ENCODE measurements at regions not wholly inside any gene's neighbourhood (a gene's known extent, or its start where the extent isn't known, plus 50 kb on each side); places are given as distances from the start of the nearest gene placed in this dataset.
"Not testable (repeated sequence)": the region's sequence is repeated elsewhere in the genome, so short reads cannot be mapped to it uniquely, and the experiment has no call there.

DNA sequence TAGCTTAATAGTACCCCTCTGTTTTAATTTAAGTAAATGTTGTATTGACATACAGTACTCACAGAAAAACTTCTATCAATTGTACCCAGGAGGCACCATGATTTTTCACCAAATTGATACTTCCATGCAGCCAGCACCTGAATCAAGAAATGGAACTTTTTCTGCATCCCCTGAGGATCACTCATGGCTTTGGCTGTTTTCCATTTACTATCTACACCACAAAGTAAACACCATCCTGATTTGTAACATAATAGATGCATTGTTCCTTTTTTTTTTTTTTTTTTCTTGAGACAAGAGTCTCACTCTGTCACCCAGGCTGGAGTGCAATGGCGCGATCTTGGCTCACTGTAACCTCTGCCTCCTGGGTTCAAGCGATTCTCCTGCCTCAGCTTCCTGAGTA is 1066.8 kb downstream of the SOCS6 start:
- not testable (repeated sequence) for H3K36me3 ChIP-seq (ENCODE audit: control insufficient read depth, insufficient read depth, low read length); H3K27me3 ChIP-seq (ENCODE audit: control insufficient read depth, insufficient read depth, low read length); H3K9me3 ChIP-seq (ENCODE audit: control insufficient read depth, insufficient read depth, low read length); H3K4me1 ChIP-seq (ENCODE audit: control insufficient read depth, insufficient read depth, low read length); H3K4me3 ChIP-seq (ENCODE audit: low read length); H3K27ac ChIP-seq (ENCODE audit: low read length); DNase-seq (ENCODE audit: low read depth, low spot score)
- no CpG with 5 or more reads among the region's 3 CpGs for WGBS (ENCODE audit: insufficient coverage, insufficient read length)

DNA sequence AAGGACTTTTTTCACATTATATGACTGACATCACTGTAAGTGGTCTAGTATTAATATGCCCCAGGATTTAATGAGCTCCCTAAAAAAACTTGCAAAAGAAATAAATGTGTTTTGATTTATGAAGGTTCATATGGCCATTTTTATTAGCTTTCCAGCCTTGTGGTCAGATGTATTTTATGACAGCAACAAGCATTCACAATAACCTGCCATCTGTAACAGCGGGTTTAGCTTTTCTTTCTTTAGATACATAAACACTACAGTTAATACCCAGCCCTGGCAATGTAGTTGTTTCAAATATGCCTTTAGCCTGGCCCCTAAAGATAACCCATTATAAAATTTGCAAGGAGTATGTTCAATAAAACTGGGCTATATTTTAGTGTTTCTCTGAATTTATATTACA is 1063.8 kb downstream of the SOCS6 start:
- Histone ChIP-seq H3K27ac (ENCODE audit: low read length) (no peak overlapping the region), H3K27me3 (ENCODE audit: control insufficient read depth, insufficient read depth, low read length) (no peaks in the 10 kb centered on the region), H3K9me3 (ENCODE audit: control insufficient read depth, insufficient read depth, low read length) (peaks cover 2% of the 10 kb centered on the region), H3K36me3 (ENCODE audit: control insufficient read depth, insufficient read depth, low read length) (no peaks in the 10 kb centered on the region), H3K4me3 (ENCODE audit: low read length) (no peak overlapping the region), H3K4me1 (ENCODE audit: control insufficient read depth, insufficient read depth, low read length) (no peaks in the 10 kb centered on the region)
- DNase-seq (ENCODE audit: low read depth, low spot score) = no peak
- no CpG with 5 or more reads among the region's 1 CpG for WGBS (ENCODE audit: insufficient coverage, insufficient read length)

DNA sequence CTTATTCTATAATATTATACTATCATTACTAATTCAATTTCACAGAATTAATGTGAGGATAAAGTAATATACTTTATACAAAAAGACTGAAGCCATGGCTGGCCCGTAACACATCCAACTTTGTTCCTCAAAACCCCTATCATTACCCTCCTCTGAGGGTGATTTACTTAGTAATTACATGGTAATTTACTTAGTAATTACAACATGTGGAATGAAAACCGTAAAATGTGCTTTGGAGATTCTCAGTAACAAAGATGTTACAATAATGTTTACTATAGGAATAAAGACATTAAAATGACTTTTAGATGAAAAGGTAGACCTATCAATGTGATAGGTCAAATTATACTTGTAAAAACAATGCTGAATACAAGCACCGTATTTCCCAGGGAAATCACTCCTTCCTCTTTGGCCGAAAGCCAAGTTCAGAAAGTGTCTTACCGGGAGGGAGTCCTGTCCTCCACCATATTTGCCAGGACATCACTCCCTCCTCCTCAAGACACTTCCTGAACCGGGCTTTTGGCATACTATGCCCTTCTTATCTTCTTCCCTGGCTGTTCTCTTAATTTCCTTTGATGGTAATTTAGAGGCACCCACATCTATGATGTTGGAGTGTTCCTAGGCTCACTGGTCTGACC is 1047.8 kb downstream of the SOCS6 start:
- WGBS (ENCODE audit: insufficient coverage, insufficient read length) = no CpG with 5 or more reads among the region's 6 CpGs
- Histone ChIP-seq H3K27ac (ENCODE audit: low read length) (no peak overlapping the region), H3K27me3 (ENCODE audit: control insufficient read depth, insufficient read depth, low read length) (no peaks in the 10 kb centered on the region), H3K9me3 (ENCODE audit: control insufficient read depth, insufficient read depth, low read length) (peaks cover 6% of the 10 kb centered on the region), H3K4me1 (ENCODE audit: control insufficient read depth, insufficient read depth, low read length) (no peaks in the 10 kb centered on the region), H3K36me3 (ENCODE audit: control insufficient read depth, insufficient read depth, low read length) (no peaks in the 10 kb centered on the region), H3K4me3 (ENCODE audit: low read length) (no peak overlapping the region)
- no peak for DNase-seq (ENCODE audit: low read depth, low spot score)

DNA sequence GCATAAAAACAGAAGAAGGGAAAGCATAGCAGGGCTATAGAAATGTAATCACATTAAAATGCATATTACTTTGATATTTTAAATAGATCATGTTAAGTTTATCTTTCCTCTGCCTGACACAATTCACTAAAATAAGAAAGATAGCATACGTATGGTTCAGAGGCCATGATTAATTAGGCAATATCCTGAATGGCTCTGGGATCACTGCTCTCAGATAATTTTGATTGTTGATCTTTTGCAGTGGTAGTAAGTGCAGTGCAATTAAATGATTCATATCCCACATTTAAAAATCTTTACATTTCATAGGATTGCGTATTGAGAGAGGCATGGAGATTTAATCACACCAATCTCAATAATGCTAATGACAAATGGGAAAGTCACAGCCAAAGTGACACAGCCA is 1040.7 kb downstream of the SOCS6 start:
- no CpG with 5 or more reads among the region's 2 CpGs for WGBS (ENCODE audit: insufficient coverage, insufficient read length)

DNA sequence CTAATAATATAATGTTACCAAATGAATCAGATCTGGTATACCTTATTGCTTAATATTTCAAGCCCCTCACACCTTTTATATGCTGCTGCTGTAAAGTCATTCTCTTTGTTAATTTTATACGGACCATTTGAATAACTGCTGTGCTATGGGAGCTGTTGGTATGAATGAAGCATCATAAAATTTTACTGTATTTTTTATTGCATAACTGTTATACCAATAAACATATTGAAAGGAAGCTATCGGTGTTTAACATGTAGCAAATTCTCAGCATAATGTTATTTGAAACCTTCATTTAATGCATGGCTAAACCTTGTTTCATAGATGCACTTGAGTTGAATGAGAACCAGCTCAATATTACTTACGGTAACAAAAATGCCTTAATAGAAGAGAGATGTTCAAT is 1040.3 kb downstream of the SOCS6 start:
- H3K4me1 ChIP-seq (ENCODE audit: control insufficient read depth, insufficient read depth, low read length) = no peaks in the 10 kb centered on the region
- no peak overlapping the region for H3K4me3 ChIP-seq (ENCODE audit: low read length)
- no peaks in the 10 kb centered on the region for H3K36me3 ChIP-seq (ENCODE audit: control insufficient read depth, insufficient read depth, low read length)
- DNase-seq (ENCODE audit: low read depth, low spot score) = no peak
- no peaks in the 10 kb centered on the region for H3K27me3 ChIP-seq (ENCODE audit: control insufficient read depth, insufficient read depth, low read length)
- WGBS (ENCODE audit: insufficient coverage, insufficient read length) = no CpG with 5 or more reads among the region's 3 CpGs
- peaks cover 2% of the 10 kb centered on the region; the same call in 1 of the 2 replicates for H3K9me3 ChIP-seq (ENCODE audit: control insufficient read depth, insufficient read depth, low read length)
- no peak overlapping the region for H3K27ac ChIP-seq (ENCODE audit: low read length)

More for the DNA sequence above, 1040.7 kb downstream of the SOCS6 start:
- Histone ChIP-seq H3K27me3 (ENCODE audit: control insufficient read depth, insufficient read depth, low read length) (no peaks in the 10 kb centered on the region), H3K9me3 (ENCODE audit: control insufficient read depth, insufficient read depth, low read length) (peaks cover 2% of the 10 kb centered on the region; the same call in 1 of the 2 replicates), H3K36me3 (ENCODE audit: control insufficient read depth, insufficient read depth, low read length) (no peaks in the 10 kb centered on the region), H3K4me1 (ENCODE audit: control insufficient read depth, insufficient read depth, low read length) (no peaks in the 10 kb centered on the region), H3K27ac (ENCODE audit: low read length) (no peak overlapping the region), H3K4me3 (ENCODE audit: low read length) (no peak overlapping the region)
- no peak for DNase-seq (ENCODE audit: low read depth, low spot score)

- no peak for DNase-seq (ENCODE audit: low read depth, low spot score)
- Histone ChIP-seq H3K4me3 (ENCODE audit: low read length) (no peak overlapping the region), H3K27me3 (ENCODE audit: control insufficient read depth, insufficient read depth, low read length) (no peaks in the 10 kb centered on the region), H3K4me1 (ENCODE audit: control insufficient read depth, insufficient read depth, low read length) (no peaks in the 10 kb centered on the region), H3K36me3 (ENCODE audit: control insufficient read depth, insufficient read depth, low read length) (no peaks in the 10 kb centered on the region), H3K27ac (ENCODE audit: low read length) (no peak overlapping the region), H3K9me3 (ENCODE audit: control insufficient read depth, insufficient read depth, low read length) (peaks cover 2% of the 10 kb centered on the region; the same call in 1 of the 2 replicates)
- no CpG with 5 or more reads among the region's 1 CpG for whole genome bisulfite sequencing (ENCODE audit: insufficient coverage, insufficient read length)
These were observed 1039.0 kb downstream of the SOCS6 start for GRCh38 chr18:71327850-71328249.

GRCh38 chr18:71327441-71327840 is 1038.6 kb downstream of the SOCS6 start:
- Histone ChIP-seq H3K4me3 (ENCODE audit: low read length) (no peak overlapping the region), H3K27me3 (ENCODE audit: control insufficient read depth, insufficient read depth, low read length) (no peaks in the 10 kb centered on the region), H3K9me3 (ENCODE audit: control insufficient read depth, insufficient read depth, low read length) (peaks cover 2% of the 10 kb centered on the region; the same call in 1 of the 2 replicates), H3K4me1 (ENCODE audit: control insufficient read depth, insufficient read depth, low read length) (no peaks in the 10 kb centered on the region), H3K36me3 (ENCODE audit: control insufficient read depth, insufficient read depth, low read length) (no peaks in the 10 kb centered on the region), H3K27ac (ENCODE audit: low read length) (no peak overlapping the region)
- no CpG with 5 or more reads among the region's 5 CpGs for WGBS (ENCODE audit: insufficient coverage, insufficient read length)
- no peak for DNase-seq (ENCODE audit: low read depth, low spot score)

DNA sequence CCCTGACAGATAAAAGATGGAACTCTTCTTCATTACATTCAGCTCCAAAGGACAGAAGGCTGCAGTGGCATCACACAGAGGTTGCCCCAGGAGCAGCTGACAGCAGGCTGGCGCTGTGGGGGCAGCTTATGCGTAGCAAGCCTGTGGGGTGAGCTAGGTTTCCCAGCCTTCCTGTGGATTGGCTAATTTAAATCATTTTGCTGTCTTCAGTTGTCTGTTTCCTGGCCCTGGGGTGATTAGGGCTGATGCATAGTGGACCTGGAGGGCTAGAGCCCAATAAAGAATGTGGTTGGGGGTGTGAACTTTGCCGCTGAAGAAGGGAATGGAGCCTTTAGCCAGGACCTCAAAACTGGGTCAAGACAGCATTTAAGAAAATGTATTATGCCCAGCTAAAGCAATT is 1038.0 kb downstream of the SOCS6 start:
- Histone ChIP-seq H3K27me3 (ENCODE audit: control insufficient read depth, insufficient read depth, low read length) (no peaks in the 10 kb centered on the region), H3K36me3 (ENCODE audit: control insufficient read depth, insufficient read depth, low read length) (no peaks in the 10 kb centered on the region), H3K27ac (ENCODE audit: low read length) (no peak overlapping the region), H3K4me3 (ENCODE audit: low read length) (no peak overlapping the region), H3K9me3 (ENCODE audit: control insufficient read depth, insufficient read depth, low read length) (peaks cover 2% of the 10 kb centered on the region; the same call in 1 of the 2 replicates), H3K4me1 (ENCODE audit: control insufficient read depth, insufficient read depth, low read length) (no peaks in the 10 kb centered on the region)
- no peak for DNase-seq (ENCODE audit: low read depth, low spot score)
- no CpG with 5 or more reads among the region's 3 CpGs for WGBS (ENCODE audit: insufficient coverage, insufficient read length)

GRCh38 chr18:71324356-71324755 is 1035.5 kb downstream of the SOCS6 start:
- H3K27me3 ChIP-seq (ENCODE audit: control insufficient read depth, insufficient read depth, low read length) = no peaks in the 10 kb centered on the region
- H3K4me1 ChIP-seq (ENCODE audit: control insufficient read depth, insufficient read depth, low read length) = no peaks in the 10 kb centered on the region
- no peak overlapping the region for H3K4me3 ChIP-seq (ENCODE audit: low read length)
- no peak for DNase-seq (ENCODE audit: low read depth, low spot score)
- H3K36me3 ChIP-seq (ENCODE audit: control insufficient read depth, insufficient read depth, low read length) = no peaks in the 10 kb centered on the region
- WGBS (ENCODE audit: insufficient coverage, insufficient read length) = no CpG with 5 or more reads among the region's 1 CpG
- H3K9me3 ChIP-seq (ENCODE audit: control insufficient read depth, insufficient read depth, low read length) = peaks cover 2% of the 10 kb centered on the region; the same call in 1 of the 2 replicates
- H3K27ac ChIP-seq (ENCODE audit: low read length) = no peak overlapping the region

DNA sequence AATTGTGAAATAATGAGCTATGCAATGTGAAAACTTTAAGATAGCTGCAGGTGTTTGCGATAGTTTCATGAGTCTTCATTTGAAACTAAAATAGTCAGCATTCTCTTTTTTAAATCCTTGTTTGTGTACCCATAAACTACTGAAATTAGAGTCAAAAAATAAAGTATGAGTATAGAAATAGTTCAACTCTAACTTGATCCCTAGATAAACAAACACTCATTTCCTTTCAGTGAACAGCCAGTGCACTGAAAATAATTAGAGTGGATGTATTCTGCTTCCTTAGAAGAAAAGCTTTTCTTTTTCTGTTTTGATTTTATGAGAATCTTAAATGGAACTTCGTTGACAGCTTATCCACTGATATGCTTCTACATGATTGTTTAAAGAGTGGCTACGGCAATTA is 1033.4 kb downstream of the SOCS6 start:
- Histone ChIP-seq H3K27ac (ENCODE audit: low read length) (no peak overlapping the region), H3K9me3 (ENCODE audit: control insufficient read depth, insufficient read depth, low read length) (peaks cover 4% of the 10 kb centered on the region), H3K27me3 (ENCODE audit: control insufficient read depth, insufficient read depth, low read length) (no peaks in the 10 kb centered on the region), H3K4me3 (ENCODE audit: low read length) (no peak overlapping the region), H3K36me3 (ENCODE audit: control insufficient read depth, insufficient read depth, low read length) (no peaks in the 10 kb centered on the region), H3K4me1 (ENCODE audit: control insufficient read depth, insufficient read depth, low read length) (no peaks in the 10 kb centered on the region)
- DNase-seq (ENCODE audit: low read depth, low spot score) = no peak
- no CpG with 5 or more reads among the region's 3 CpGs for WGBS (ENCODE audit: insufficient coverage, insufficient read length)

- Histone ChIP-seq H3K27ac (ENCODE audit: low read length) (no peak overlapping the region), H3K4me1 (ENCODE audit: control insufficient read depth, insufficient read depth, low read length) (no peaks in the 10 kb centered on the region)
- no CpG with 5 or more reads among the region's 3 CpGs for WGBS (ENCODE audit: insufficient coverage, insufficient read length)
These were observed 1032.5 kb downstream of the SOCS6 start for GRCh38 chr18:71321319-71321718.

More at GRCh38 chr18:71321319-71321718, 1032.5 kb downstream of the SOCS6 start:
- no peak for DNase-seq (ENCODE audit: low read depth, low spot score)
- Histone ChIP-seq H3K27me3 (ENCODE audit: control insufficient read depth, insufficient read depth, low read length) (no peaks in the 10 kb centered on the region), H3K4me3 (ENCODE audit: low read length) (no peak overlapping the region), H3K9me3 (ENCODE audit: control insufficient read depth, insufficient read depth, low read length) (peaks cover 1% of the 10 kb centered on the region), H3K36me3 (ENCODE audit: control insufficient read depth, insufficient read depth, low read length) (no peaks in the 10 kb centered on the region)
